Peyer's patch (tissue), 4 donors: ENCODE measurements at regions not wholly inside any gene's neighbourhood (a gene's known extent, or its start where the extent isn't known, plus 50 kb on each side); places are given as distances from the start of the nearest gene placed in this dataset.

Experiments
- POLR2A ChIP-seq, 2 donors: fragments of 450-650 bp; IDR thresholded peaks; one replicate each; pipeline ENCODE4 v1.5.1; 2017; ENCODE audit warnings: antibody characterized with exemption in 2 of 2, mild to moderate bottlenecking in 2 of 2, moderate library complexity in 2 of 2
- TF ChIP-seq, protein P1 (sequence below), 6 experiments: fragments of 450-650 bp in 4 of 6; fragments of 200-600 bp in 2 of 6; sonication (generic) in 1 of 6; IDR thresholded peaks; one replicate each; pipeline ENCODE4 v1.5.1; 2017 to 2019; ENCODE audit warnings: antibody characterized with exemption in 6 of 6, mild to moderate bottlenecking in 3 of 6, moderate library complexity in 1 of 6

DNA sequence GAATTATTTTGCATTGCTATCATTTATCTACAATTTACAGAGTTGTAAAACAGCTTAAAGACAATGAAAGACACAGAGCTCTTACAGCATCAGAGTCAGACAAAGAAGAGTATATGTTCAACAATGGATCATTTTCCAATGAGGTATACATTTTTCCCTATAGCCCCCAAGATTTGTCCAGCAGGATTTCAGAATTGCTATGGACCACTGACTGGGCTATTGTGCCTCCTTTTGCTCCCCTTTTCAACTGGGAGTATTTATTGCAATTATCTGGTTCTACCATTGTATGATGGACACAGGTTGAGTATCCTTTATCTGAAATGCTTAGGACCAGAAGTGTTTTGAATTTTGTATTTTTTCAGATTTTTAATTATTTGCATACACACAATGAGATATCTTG lies 62.5 kb upstream of the DNAH14 start:
- TF ChIP-seq POLR2A (IDR thresholded peaks at IDR 0.05): no peak
- TF ChIP-seq, protein P1, sequence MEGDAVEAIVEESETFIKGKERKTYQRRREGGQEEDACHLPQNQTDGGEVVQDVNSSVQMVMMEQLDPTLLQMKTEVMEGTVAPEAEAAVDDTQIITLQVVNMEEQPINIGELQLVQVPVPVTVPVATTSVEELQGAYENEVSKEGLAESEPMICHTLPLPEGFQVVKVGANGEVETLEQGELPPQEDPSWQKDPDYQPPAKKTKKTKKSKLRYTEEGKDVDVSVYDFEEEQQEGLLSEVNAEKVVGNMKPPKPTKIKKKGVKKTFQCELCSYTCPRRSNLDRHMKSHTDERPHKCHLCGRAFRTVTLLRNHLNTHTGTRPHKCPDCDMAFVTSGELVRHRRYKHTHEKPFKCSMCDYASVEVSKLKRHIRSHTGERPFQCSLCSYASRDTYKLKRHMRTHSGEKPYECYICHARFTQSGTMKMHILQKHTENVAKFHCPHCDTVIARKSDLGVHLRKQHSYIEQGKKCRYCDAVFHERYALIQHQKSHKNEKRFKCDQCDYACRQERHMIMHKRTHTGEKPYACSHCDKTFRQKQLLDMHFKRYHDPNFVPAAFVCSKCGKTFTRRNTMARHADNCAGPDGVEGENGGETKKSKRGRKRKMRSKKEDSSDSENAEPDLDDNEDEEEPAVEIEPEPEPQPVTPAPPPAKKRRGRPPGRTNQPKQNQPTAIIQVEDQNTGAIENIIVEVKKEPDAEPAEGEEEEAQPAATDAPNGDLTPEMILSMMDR (IDR thresholded peaks at IDR 0.05): no peak
